ENCODE measurements at regions not wholly inside any gene's neighbourhood (a gene's known extent, or its start where the extent isn't known, plus 50 kb on each side); places are given as distances from the start of the nearest gene placed in this dataset.

DNA sequence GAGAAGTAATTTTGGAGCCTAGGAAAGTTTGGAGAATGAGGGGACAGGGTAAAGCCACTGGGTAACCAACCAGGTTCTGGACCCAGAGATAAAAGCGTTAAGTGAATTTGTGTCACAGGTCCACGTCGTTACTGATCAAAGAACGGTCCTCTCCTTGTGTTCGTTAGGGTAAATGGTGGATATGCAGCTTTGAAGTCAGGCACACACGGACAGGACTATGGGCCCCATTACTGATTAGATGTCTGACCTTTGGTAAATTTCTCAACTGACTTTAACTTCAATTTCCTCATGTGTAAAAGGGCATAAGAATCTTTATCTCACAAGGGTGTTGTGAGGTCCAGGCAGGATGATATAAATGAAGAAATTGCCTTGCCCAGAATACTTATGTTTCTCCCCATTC is 76.6 kb downstream of the EMP1 start:
- DNase-seq = no peak

DNA sequence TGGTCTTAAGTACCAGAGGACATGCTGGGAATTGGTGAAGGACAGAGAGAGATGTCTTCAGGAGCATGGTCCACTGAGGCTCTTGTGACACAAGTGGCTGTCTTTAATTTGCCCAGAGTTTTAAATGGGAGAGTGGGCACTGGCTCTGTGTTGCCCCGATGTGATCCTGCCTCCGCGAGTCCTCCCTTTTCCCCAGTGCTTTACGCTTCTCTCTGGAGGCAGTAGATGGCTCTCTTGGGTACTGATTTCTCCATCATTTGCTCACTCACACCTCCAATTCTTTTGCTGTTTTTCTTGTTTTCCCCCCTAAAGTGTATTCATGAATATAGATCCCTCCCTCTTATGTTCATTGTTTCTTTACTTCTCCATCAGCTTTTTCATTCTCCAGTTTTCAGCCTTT is 74.3 kb downstream of the EMP1 start:
- DNase-seq = no peak
